HG02885 (cell line): ENCODE measurements at regions not wholly inside any gene's neighbourhood (a gene's known extent, or its start where the extent isn't known, plus 50 kb on each side); places are given as distances from the start of the nearest gene placed in this dataset.
A peak's percentile ranks its signal among the peaks of the same experiment; 100 is the strongest.

Experiments
- ATAC-seq: cut with Tn5 transposase; IDR thresholded peaks from one replicate; pipeline ENCODE4 v1.9.1; 2021; ENCODE audit warnings: mild to moderate bottlenecking; ENCODE audit not compliant: unreplicated experiment, poor library complexity

DNA sequence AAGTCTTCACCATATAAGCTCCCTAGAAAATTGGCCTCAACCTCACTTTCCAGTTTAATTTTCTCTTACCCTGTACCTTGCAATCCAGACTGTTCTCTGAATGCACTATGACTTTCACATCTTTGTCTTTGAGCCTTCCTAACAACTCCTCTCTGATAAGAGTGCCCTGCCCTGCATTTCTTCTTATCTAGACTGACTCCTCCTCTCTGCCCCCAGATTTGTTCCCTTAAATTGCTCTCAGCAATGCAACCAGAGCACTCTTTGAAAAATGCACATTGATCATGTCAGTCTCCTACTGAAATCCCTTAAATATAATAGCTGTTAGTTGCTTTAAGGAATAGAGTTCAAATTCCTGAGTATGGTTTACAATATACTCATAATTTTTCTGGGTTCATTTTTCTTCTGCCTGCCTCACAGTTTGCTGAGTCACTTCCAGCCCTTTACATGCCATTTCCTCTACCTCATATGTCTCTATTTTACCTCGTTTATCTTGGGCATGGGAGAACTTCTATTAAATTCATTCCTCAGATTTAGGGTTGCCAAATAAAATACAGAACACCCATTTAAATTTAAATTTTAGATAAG, 582.7 kb upstream of the AADAT start:
- ATAC-seq, result no peak

DNA sequence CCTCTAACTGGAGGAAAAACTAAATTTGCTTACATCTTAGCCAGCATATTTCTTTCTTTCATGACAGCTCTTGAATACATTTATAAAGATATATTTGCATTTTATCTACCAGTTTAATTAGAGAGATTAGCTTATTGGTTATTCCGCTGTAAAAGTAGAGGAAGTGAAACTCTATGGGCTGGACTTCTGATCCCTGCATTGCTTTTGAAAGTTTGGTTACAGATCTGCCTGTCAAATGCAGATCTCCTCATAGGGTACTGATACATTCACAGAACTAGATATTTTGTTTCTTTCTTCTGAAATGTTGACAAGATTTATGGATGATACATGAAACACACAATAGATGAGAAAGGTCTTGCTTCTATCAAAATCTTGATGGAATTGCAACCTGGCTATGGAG, 581.4 kb upstream of the AADAT start:
- ATAC-seq, result no peak

DNA sequence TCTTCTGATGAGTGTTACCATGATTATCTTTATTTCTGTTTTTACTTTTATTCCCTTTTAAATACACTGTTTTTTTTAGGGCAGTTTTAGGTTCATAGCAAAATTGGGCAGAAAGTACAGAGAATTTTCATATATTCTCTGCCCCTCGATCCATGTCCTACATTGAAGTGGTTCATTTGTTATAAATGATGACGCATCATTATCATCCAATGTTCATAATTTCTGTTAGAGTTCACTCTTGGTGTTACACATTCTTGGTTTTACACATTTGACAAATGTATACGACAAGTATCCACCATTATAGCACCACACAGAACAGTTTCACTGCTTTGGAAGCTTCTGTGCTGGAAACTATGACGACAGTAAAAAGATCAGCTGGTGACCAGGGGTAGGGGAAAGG, 578.1 kb upstream of the AADAT start:
- no peak for ATAC-seq

DNA sequence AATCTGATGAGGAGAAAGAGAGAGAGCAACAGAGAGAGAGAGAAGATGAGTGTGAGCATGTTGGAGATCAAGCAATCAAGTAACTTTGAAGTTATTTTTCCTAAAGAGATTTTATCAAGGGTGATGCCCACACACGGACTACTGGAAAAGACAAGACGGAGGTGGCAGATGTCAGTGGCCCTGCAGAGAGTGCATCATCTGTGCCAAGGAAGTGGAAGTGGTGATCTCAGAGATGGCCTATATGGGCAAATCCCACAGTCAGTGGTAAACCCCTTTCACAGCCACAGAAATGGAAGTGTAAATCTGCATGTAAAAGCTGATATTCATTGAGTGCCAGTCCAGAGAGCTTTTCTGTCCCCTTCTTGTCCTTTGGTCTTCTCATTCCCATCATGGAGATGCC, 577.2 kb upstream of the AADAT start:
- no peak for ATAC-seq

DNA sequence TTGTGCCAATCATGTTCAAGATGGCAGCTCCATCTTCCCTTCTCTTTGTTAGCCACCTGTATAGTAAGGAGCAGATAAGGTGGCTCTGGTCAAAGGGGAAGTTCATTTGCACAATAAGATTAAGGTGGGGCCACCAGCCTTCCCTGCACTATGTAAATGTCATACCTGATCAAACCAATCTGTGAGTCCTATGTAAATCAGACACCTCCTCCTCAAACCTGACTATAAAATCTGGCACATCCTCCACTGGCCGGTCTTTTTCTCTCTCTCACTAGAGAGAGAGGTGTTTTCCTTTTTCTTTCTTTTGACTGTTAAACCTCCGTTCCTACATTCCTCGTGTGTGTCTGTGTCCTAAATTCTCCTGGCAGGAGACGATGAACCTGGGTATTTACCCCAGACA, 572.5 kb upstream of the AADAT start:
- no peak for ATAC-seq

DNA sequence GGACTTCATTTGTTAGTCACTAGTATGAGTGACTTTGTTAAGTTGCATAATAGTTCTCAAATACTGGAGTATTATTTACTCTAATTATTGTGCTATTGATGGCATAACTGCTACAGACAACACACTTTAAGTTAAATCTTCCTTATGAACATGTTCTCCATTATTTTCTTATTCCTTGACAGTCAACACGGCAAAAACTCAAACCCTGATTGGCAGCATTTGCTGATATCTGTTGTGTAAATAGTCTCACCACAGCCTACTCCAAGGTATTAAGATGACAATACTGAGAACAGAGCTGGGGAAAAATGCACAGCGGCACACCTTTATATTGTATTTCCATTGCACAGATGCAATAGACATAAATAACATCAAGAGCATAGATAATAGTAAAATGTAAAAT, 568.0 kb upstream of the AADAT start:
- no peak for ATAC-seq

DNA sequence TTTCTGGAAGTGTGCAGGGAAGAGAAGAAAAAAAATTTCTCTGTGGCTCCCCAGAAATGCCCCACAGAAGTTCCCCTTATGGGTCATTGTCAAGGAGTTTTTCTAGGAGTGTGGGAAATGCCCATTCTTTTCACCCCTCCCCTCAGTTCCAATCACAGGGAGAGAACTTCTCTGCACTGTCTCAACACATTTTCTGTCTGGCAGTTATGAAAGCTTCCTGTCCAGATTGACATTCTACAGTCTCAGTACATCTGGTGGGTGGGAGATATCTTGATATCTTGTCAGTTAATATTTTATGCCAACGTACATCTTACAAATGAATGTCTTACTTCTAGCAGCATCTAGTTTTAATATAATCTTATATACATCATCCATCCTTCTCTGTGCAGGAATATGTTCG, 566.8 kb upstream of the AADAT start:
- no peak for ATAC-seq

DNA sequence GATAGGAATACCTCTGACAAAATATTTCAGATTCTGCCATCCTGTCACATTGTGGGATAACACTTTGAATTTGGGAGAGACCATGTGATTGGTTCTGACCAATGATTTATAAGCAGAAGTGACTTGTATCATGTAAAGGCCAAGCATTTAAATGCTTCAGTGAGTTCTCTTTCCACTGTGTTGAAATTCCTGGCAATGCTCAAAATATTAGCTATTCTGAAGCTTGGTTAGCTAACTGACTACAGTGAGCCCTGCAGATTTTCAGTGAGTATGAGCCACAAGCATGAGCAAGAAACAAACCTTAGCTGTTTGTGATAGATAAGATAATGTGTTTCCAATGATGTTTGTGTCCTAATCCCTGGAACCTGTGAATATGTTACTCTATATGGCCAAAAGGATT, 562.8 kb upstream of the AADAT start:
- no peak for ATAC-seq

DNA sequence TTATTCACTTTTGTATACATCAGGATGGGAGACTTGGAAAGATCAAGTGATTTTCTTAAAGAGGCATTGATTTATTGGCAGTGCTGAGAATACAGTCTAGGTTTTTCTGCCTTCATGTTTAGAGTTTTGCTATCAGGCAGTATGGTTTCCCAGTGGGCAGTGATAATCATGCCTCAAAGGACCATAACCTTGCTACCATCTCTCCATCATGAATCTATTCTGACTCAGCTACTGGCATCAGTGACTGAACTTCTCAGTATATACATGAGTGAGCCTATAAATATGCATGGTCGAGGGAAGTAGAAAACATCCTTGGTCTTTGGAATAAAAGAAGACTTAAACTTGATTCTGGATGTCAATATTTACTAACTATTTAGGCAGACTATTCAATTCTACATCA, 562.0 kb upstream of the AADAT start:
- no peak for ATAC-seq

DNA sequence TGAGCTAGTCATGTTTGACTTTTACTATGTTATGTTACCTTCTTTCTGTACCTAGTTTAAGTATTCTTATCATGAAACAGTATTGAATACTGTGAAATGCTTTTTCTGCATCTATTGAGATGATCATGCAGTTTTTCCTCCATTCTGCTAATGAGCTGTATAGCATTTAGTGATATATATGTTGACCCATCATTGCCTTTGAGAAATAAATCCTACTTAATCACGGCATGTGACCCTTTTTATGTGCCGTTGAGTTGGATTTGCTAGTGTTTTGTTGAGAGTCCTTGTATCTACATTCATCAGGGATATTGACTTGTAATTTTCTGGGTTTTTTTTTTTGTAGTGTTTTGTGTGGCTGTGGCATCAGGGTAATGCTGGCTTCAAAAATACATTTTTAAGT, 537.7 kb upstream of the AADAT start:
- no peak for ATAC-seq

DNA sequence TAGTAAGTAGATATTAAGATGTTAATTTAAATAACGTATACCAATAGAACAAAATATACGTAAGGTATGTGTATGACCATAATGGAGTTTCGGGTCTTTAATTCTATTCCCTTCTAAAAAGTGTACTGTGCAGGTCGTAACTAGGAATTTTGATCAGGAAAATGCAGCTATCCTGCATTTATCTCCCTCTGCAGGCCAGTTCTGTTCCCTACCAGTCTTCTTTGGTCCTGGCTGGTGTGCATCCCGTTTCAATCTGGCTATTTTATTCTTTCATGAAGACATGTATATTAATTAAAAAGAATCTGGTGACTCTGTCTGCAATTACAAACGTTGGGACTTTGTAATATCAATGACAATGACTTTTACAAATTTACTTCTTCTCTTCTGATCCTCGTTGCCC, 534.1 kb upstream of the AADAT start:
- ATAC-seq, result no peak

DNA sequence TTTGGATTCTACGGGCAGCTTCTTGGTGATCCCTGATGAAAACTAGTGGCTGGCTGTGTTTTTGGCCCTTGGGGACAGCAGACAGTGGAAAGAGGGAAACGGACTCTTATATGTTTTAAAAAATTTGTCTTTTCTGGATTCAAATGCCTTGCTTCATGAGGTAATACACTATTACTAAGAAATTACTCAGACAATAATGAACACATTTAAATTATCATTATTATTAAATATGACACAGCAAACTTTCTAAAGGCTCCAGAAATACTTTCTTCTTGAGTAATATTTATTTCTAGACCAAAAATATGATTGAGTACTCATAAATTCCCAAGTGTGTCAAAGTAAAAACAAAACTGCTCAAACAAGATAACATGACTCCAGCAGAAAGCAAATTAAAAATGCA, 520.7 kb upstream of the AADAT start:
- ATAC-seq, result no peak

DNA sequence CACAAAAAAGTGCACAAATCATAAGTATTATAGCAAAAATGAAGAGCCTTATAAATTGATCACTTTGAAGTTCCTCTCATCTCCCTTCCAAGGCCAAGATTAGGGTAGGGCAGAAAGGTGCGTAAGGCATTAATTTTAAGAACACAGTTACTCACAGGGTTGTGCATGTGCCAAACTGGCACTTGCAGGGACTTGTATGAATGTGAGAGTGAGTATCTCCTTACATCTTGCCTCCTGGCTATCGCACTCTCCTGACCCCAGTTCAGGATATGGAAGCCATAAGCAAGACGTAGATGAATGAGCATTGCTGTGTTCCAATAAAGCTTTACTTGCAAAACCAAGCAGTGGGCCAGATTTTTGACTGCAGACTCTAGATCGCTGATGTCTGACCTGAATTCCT, 510.1 kb upstream of the AADAT start:
- ATAC-seq, result no peak

DNA sequence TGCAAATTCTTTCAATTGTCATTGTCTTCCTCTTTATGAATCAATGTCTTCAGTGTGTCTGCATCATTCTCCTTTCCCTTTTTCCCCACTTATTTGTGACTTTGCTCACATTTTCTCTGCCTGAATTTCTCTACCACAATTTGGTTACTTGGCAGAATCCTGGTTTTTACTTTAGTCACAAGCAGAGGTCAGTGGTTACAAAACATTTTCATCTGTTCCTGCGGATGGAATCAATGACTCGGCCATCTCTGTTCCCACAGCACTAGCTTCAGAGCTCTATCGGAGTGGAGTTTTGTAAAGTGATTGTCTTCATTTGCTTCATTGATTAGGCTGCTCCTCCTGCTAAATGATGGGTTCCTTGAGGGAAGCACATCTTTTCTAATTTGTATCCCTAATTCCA, 501.3 kb upstream of the AADAT start:
- no peak for ATAC-seq

DNA sequence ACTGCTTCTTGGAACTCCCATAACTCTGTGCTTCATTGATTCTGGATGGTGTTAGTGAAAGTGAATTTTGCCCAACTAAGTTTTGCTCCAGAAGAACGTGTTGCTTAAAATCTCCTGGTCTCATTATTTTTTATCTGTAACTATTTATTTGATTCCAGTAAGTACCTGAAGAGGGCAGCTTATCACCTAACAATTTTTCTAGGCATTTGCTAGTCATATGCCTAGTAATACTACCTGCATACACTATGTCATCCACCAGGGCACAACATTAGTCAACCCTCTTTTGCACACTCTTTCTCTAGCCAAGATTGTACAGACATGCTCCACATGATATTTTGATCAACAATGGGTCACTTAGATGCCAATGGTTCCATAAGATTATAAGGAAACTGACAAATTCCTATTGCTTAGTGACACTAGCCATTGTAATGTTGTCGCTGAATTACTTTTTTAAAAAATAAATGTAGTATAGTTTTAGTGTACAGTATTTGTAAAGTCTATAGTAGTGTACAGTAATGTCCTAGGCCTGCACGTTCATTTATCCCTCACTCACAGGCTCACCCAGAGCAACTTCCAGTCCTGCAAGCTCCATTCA, 499.9 kb upstream of the AADAT start:
- peak; percentile 97 for ATAC-seq

DNA sequence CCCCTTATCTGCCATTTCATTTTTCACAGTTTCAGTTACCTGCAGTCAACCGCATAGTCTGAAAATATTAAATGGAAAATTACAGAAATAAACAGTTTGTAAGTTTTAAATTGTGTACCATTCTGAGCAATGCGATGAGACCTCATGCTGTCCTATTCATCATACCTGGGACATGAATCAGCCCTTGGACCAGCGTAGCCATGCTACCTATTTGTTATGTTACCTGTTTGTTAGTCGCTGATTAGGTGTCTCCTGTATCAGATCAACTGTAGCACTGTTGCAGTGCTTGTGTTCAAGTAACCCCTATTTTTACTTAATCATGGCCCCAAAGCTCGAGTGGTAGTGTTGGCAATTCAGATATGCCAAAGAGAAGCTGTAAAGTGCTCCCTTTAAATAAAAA, 492.2 kb upstream of the AADAT start:
- ATAC-seq, result no peak

DNA sequence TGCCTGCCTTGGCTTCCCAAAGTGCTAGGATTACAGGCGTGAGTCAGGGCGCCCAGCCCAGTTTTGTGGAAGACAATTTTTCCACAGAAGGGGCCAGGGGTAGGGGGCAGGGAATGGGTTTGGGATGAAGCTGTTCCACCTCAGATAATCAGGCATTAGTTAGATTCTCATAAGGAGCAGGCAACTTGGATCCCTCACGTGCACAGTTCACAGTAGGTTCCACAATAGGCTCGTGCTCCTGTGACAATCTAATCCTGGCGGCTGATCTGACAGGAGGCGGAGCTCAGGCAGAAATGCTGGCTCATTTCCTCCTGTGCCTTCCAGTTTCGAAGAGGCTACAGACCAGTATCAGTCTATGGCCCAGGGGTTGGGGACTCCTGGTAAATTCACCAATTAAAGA, 491.6 kb upstream of the AADAT start:
- no peak for ATAC-seq

DNA sequence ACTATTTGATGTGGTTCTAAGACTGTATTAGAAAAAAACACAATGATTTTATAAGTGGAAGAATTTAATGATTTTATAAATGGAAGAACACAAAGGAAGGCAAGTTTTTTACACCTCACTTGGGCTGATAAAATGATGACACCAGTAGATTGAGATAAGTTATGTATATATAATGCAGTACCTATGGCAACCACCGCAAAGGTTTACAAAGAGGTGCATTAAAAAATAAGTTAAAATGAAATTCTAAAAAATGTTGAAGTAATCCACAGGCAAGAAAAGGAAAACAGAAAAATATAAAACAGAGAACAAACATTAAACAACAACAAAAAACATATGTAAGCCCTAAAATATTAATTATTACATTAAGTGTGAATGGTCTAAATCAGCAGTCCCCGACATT, 490.9 kb upstream of the AADAT start:
- no peak for ATAC-seq

DNA sequence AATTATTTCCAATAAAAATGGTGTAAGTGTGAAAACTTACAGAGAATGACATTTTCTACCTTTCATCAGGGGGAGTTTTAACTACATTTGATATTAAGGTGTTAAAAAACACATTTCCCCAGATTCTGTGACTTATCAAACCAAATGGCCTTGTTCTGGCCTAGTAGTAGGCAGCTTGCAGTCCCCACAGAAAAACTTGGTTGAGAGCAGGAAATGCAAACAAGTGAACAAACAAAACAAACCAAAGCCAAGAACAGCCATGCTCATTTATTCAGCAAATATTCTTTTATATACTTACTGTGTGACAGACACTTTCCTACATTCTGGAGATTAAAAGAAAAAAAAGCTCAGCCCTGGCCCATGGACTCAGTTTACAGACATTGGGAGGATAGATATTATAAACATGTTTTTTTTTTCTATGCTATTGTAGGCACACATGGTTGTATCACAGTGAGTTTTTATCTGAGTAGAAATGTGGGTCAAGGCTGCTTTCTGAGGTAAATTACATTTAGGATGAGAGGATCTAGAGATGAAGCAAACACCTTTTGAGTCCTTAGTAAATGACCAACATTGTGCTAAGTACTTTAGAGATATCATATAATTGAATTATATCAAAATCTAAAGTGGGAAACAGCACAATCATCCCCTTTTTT, 449.2 kb upstream of the AADAT start:
- no peak for ATAC-seq

DNA sequence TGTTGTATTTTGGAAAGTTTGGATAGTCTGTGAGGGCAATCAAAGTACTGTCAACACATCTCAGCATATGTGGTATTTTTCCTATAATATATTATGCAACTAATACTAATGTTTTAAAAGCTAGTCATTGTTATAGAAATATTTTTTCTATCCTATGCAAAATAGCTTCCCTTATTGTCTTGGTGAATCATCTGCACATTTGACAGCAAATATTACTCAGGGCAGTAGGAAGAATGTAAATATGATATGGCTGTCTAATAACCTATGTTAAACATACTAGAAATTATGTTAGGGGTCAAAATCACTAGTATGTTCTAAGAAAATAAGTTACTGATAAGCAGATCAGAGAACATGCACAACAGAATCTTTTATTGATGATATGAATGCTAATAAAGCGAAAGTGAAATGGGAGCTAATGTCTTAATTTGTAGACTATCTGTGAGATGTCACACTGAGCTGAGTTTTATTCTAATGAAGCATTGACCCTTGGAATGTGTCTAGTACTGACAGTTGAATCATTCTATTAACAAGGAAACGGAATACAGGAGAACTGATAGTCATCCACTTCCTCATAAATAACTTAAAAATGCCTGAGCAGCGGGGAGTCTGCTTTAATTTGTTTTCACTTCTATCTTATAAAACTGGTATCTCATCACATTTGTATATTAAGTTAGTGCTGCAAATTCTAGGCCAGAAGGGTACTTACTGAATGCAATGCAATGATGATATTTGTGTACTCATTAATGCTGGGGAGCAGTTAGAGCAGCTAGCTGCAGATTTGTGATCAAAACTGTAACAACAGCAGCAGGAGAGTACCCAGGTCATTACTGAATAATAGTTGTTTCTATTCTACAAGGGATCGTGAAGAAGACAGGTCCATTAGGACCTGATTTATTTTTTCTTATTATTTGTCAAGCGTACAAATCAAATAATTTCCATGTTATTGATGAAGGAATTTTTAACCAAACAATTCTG, 440.3 kb upstream of the AADAT start:
- ATAC-seq, result no peak

DNA sequence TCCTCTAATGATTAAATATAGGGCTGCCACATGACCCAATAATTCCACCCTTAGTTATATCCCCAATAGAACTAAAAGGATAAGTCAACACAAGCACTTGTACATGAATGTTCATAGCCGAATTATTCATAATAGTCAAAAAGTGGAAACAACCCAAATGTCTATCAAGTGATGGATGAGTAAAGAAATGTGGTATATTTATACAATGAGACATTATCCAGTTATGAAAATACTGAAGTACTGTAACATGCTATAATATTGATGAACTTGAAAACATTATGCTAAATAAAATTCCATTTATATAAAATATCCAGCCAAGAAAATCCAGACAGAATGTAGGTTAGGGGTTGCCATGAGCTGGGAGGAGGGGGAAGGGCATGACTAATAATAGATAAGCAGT, 436.7 kb upstream of the AADAT start:
- ATAC-seq, result no peak
